HG03135 (cell line): ENCODE measurements at regions not wholly inside any gene's neighbourhood (a gene's known extent, or its start where the extent isn't known, plus 50 kb on each side); places are given as distances from the start of the nearest gene placed in this dataset.

Experiments used
- ATAC-seq: cut with Tn5 transposase; IDR thresholded peaks from one replicate; pipeline ENCODE4 v1.9.1; 2021; ENCODE audit warnings: mild to moderate bottlenecking, moderate library complexity; ENCODE audit not compliant: unreplicated experiment

GRCh38 chr15:62756995-62757360 lies 285.6 kb upstream of the TPM1 start:
- no peak for ATAC-seq

GRCh38 chr15:62757535-62757934 lies 285.0 kb upstream of the TPM1 start:
- no peak for ATAC-seq

GRCh38 chr15:62758126-62758951 lies 284.2 kb upstream of the TPM1 start:
- no peak for ATAC-seq

- ATAC-seq = no peak
Observed at GRCh38 chr15:62758952-62759349, 283.6 kb upstream of the TPM1 start.

GRCh38 chr15:62760538-62760937 lies 282.0 kb upstream of the TPM1 start:
- ATAC-seq = no peak

- ATAC-seq = no peak
Observed at GRCh38 chr15:62765916-62766315, 276.6 kb upstream of the TPM1 start.

- no peak for ATAC-seq
Observed at GRCh38 chr15:62766599-62766998, 275.9 kb upstream of the TPM1 start.

GRCh38 chr15:62769604-62770003 lies 272.9 kb upstream of the TPM1 start:
- no peak for ATAC-seq

GRCh38 chr15:62770111-62770660 lies 272.4 kb upstream of the TPM1 start:
- no peak for ATAC-seq

- ATAC-seq = no peak
Observed at GRCh38 chr15:62770752-62771151, 271.8 kb upstream of the TPM1 start.

GRCh38 chr15:62771234-62771633 lies 271.3 kb upstream of the TPM1 start:
- ATAC-seq = no peak

- ATAC-seq = no peak
Observed at GRCh38 chr15:62773369-62774165, 269.0 kb upstream of the TPM1 start.

GRCh38 chr15:62775932-62776331 lies 266.6 kb upstream of the TPM1 start:
- ATAC-seq = no peak

- ATAC-seq = no peak
Observed at GRCh38 chr15:62777671-62778070, 264.9 kb upstream of the TPM1 start.

- no peak for ATAC-seq
Observed at GRCh38 chr15:62779036-62779770, 263.3 kb upstream of the TPM1 start.

GRCh38 chr15:62779899-62780298 lies 262.6 kb upstream of the TPM1 start:
- ATAC-seq = no peak

GRCh38 chr15:62781081-62781497 lies 261.5 kb upstream of the TPM1 start:
- ATAC-seq = no peak

GRCh38 chr15:62782071-62782841 lies 260.3 kb upstream of the TPM1 start:
- ATAC-seq = no peak

GRCh38 chr15:62782896-62783295 lies 259.7 kb upstream of the TPM1 start:
- ATAC-seq = no peak

GRCh38 chr15:62783303-62783957 lies 259.1 kb upstream of the TPM1 start:
- ATAC-seq = no peak
